Tongue (tissue), 1 donor: ENCODE measurements at regions not wholly inside any gene's neighbourhood (a gene's known extent, or its start where the extent isn't known, plus 50 kb on each side); places are given as distances from the start of the nearest gene placed in this dataset.

Source experiments
- DNase-seq: peaks from one replicate; pipeline ENCODE4 v3.0.0-alpha.2; 2015

DNA sequence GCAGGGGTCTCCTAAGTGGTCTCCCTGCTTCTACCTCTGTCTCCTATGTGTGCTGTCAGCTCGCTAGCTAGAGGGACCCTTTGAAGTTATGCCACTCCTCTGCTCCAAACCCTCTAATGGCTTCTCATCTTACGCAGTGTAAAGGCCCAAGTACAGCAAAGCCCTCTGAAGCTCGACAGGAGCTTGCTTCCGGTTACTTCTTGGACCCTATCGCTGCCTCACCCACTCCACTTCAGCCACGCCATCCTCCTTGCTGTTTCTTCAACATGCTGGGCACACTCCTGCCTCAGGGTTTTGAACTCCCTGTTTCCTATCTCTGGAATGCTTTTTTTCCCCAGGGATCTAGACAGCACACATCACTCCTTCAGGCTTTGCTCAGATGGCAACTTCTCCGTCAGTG is 102.3 kb upstream of the F3 start:
- peak; percentile 20 for DNase-seq

GRCh38 chr1:94642617-94643321 is 101.2 kb upstream of the F3 start:
- DNase-seq = no peak

- no peak for DNase-seq
These were observed 100.4 kb upstream of the F3 start for GRCh38 chr1:94641990-94642389.

DNA sequence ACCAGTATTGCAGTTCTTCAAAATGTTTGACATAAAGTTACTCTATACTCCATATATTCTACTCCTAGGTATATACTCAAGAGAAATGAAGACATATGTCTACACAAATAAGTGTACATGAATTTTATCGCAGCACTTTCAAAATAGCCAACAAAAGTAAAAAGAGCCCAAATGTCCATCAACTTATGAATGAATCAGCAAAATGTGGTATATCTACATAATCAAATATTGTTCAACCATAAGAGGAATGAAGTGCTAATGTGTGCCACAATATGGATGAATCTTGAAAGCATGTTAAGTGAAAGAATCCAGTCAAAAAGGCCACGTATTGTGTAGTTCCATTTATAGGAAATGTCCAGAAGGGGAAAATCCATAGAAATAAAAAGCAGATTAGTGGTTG is 98.6 kb upstream of the F3 start:
- no peak for DNase-seq

- DNase-seq = no peak
These were observed 95.6 kb upstream of the F3 start for GRCh38 chr1:94637121-94637520.

GRCh38 chr1:94636624-94637023 is 95.1 kb upstream of the F3 start:
- no peak for DNase-seq

DNA sequence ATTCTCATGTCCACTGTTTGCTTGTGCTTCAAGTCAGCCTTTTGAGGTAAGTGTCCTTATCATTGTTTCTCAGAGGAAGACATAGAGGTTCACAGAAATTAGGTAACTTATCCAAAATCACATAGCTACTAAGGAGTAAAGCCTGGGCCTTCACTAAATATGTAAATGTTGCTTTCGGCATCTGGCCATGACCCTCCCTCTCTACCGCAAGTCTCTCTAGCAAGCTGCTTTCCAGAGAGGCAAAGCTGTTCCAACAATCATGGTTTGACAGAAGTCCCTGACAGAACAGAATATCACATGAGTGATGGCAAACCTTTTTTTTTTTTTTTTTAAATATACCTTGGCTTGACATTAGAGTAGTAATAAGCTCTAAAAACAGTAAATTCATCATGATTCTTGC is 94.5 kb upstream of the F3 start:
- no peak for DNase-seq

DNA sequence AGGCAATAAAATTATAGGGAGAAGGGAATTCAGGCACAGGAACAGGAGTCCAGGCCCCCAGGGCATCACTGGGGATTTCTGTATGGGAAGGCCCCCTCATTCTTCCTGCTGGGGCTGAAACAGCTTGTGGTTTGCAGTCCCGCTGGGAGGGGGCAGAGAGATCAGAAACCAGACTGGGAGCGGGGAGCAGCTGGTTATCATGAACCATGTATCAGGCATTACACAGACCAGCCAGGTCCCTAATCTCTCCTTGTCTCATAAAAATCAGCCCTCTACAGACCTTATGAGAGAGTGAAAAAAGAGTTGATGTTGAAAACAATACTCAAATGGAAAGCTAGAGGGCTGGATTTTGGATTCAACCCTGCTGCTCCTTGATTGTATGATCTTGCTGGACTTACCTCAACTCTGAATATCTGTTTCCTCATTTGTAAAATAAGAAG is 93.4 kb upstream of the F3 start:
- DNase-seq = no peak

- no peak for DNase-seq
These were observed 91.5 kb upstream of the F3 start for GRCh38 chr1:94633051-94633450.

- DNase-seq = no peak
These were observed 88.0 kb upstream of the F3 start for GRCh38 chr1:94629259-94630181.

DNA sequence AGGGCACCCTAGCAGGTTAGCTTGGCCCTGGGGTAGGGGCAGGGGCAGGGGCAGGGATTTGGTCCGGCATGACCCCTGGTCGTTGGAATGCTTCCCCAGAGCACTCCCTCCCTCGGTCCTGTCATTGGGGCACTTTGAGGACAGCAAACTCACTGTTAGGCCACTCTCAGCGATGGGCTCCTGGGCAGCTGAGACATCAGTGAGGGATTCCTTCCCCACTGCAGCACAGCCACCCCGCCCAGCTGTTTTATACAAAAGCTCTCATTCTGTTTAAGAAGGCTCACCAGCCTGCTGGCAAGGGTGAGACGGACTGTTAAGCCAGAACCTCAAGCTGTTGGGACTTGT is 86.9 kb upstream of the F3 start:
- DNase-seq = no peak

DNA sequence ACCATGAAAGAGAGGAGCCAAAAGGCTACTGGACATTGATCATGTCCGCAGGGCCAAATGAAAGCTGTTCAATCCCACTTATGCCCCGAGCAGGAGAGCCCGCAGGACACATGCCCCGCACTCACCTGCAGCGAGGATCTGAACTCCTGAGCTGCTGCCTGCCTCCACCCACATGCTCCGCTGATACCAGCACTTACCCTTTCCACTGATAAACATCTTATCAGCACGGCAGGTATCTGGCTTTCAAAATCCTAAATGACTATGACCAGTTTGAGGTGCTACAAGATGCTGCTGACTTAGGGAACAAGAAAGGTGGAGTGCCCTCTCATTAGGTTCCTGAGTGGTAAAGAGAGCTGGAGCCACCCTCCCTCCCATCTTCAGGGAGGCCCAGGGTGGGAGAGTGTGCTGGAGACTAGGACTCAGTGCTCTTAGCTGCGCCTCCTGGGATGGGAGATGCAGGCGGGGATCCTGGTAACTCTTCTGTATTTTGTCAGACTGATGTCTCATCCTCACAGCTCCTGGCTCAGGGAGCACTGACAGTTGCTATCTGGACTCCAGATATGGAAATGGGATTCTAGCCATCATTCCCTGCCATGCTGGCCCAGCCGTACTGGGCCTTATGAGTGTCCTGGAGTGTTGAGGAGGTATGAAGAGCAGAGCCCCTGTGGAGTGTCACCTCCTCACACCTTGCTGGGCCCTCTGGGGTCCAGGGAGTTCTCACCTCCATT is 86.4 kb upstream of the F3 start:
- DNase-seq = no peak

DNA sequence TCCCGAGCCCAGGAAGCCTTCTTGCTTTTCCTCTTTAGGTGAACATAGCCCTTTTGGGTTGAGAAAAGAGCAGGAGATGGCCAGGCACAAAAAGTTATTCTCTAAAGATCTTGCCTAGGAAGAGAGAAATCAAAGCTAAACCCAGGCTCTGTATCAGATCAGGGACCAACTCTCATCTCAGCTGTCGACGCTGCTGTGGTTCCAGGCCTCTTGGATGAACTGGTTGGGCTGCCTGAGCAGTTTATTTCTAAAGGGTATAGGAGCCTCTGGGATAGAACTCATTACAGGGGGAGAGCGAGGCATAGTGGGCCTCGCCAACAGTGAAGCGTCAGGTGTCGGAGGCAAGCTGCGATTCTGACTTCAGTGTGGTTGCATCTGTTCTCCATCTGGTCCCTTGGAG is 82.6 kb upstream of the F3 start:
- no peak for DNase-seq

- DNase-seq = peak; percentile 17
These were observed 82.1 kb upstream of the F3 start for GRCh38 chr1:94623560-94624148.

GRCh38 chr1:94622757-94623156 is 81.2 kb upstream of the F3 start:
- DNase-seq = no peak

- no peak for DNase-seq
These were observed 80.2 kb upstream of the F3 start for GRCh38 chr1:94621802-94622201.

DNA sequence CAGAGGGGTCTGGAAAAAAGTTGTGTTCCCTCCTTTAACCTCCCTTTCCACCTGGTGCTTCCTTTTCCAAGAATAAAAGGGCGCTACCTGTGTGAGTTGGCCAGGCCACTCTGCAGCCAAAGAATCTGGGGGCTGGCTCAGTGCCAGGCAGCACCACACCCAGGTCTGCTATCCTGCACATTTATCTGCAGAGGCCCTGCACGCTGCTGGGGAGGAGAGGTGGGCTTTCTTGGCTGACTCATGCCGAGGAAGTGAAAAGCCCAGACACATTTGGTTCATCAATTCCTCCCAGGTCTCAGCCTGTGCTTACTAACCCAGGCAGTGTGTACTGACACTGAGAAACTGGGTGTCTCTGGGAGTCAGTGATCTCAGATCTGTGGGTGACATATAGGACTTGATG is 79.8 kb upstream of the F3 start:
- no peak for DNase-seq

GRCh38 chr1:94620345-94621031 is 78.9 kb upstream of the F3 start:
- DNase-seq = no peak

DNA sequence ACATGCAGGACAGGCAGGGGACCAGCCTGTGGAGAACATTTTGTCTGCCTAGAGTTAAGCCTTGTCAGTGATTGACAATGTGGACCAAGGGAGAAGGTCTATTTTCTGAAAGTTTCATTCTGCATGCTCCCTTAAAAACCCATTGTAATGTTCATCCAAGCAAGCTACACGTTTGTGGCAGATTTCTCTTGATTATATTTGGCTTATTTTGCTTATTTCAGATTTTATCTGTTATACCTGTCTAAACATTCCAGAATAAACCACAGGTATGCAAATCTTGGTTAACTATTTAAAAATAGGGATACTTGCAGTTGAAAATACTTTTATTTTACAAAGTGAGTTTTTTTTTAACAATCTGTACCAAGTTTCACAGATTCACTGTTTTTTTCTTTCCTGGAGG is 78.2 kb upstream of the F3 start:
- no peak for DNase-seq

GRCh38 chr1:94617957-94618739 is 76.6 kb upstream of the F3 start:
- no peak for DNase-seq

- DNase-seq = no peak
These were observed 75.7 kb upstream of the F3 start for GRCh38 chr1:94617134-94617805.
